ENCODE measurements at regions not wholly inside any gene's neighbourhood (a gene's known extent, or its start where the extent isn't known, plus 50 kb on each side); places are given as distances from the start of the nearest gene placed in this dataset.

- TF ChIP-seq POLR2A (IDR thresholded peaks at IDR 0.05): no peak
- no peak for TF ChIP-seq CTCF (IDR thresholded peaks at IDR 0.05)
- TF ChIP-seq EP300 (IDR thresholded peaks at IDR 0.05): no peak
Observed at GRCh38 chr3:148333091-148333490, 364.6 kb upstream of the AGTR1 start.
